ENCODE measurements at regions not wholly inside any gene's neighbourhood (a gene's known extent, or its start where the extent isn't known, plus 50 kb on each side); places are given as distances from the start of the nearest gene placed in this dataset.

DNA sequence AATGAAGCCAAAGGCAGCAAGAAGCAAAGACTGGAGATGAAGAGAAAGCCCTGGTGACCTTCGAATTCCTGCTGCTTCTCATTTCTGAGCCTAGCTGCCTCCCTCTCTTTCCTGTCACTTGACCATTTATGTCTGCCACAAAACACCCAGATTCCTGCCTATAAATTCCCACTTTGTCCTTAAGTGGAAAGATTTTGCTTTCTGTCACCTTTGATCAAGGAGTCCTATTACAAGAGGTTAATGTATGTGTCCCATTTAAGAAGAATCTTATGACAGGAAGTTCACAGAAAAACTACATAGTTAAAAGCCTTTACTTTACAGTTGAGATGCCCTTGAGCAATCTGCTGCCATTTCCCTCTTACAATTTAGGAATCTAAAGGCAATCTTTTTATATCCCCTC is 155.7 kb downstream of the GALC start:
- Mint-ChIP-seq H3K27ac (no peak overlapping the region), H3K4me1 (ENCODE audit: low read depth) (no peaks in the 10 kb centered on the region), H3K36me3 (ENCODE audit: low read depth) (no peaks in the 10 kb centered on the region), H3K27me3 (peaks cover 4% of the 10 kb centered on the region), H3K9me3 (no peaks in the 10 kb centered on the region), H3K4me3 (no peak overlapping the region)

DNA sequence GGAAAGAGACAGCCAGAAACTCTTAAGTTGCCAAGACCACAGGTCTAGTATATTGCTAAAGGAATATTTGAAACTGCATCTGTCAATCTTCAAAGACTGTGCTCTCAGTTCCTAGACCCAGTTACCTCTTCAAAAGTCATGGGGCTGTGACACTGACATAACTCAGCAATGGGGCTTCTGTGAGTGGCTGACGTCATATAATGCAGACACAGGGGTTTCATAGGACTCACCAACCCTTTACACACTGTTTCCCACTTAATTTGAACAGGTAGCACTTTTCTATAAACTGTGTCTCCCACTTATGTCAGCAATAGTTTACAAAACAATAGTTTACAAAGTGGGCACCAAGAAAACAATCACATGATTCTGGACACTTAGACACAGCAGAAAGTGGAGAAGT is 158.4 kb downstream of the GALC start:
- no peak overlapping the region for H3K27ac Mint-ChIP-seq
- no peaks in the 10 kb centered on the region for H3K9me3 Mint-ChIP-seq
- H3K36me3 Mint-ChIP-seq (ENCODE audit: low read depth) = no peaks in the 10 kb centered on the region
- peaks cover 17% of the 10 kb centered on the region for H3K27me3 Mint-ChIP-seq
- no peak overlapping the region for H3K4me3 Mint-ChIP-seq
- H3K4me1 Mint-ChIP-seq (ENCODE audit: low read depth) = no peaks in the 10 kb centered on the region

DNA sequence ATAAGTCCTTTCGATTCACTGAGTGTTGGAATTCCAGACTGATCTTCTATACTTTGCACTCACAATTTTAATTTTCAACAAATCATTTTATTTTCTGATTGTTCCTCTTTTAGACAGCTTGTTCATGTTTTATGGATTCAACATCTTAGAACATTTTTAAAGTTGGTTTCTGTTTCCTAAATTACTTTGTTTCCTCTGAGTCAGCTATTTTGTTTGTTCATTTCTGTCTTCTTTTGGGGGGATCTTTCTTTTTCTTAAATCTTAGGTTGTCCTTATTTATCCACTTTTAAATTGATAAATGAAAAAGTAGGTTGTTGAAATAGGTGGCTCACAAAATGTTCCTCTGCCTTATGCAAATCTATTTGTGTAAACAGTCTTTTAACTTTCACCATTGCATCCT is 160.0 kb downstream of the GALC start:
- H3K4me1 Mint-ChIP-seq (ENCODE audit: low read depth) = no peaks in the 10 kb centered on the region
- H3K9me3 Mint-ChIP-seq = no peaks in the 10 kb centered on the region
- no peaks in the 10 kb centered on the region for H3K36me3 Mint-ChIP-seq (ENCODE audit: low read depth)
- no peak overlapping the region for H3K4me3 Mint-ChIP-seq
- H3K27ac Mint-ChIP-seq = no peak overlapping the region
- peaks cover 21% of the 10 kb centered on the region for H3K27me3 Mint-ChIP-seq

DNA sequence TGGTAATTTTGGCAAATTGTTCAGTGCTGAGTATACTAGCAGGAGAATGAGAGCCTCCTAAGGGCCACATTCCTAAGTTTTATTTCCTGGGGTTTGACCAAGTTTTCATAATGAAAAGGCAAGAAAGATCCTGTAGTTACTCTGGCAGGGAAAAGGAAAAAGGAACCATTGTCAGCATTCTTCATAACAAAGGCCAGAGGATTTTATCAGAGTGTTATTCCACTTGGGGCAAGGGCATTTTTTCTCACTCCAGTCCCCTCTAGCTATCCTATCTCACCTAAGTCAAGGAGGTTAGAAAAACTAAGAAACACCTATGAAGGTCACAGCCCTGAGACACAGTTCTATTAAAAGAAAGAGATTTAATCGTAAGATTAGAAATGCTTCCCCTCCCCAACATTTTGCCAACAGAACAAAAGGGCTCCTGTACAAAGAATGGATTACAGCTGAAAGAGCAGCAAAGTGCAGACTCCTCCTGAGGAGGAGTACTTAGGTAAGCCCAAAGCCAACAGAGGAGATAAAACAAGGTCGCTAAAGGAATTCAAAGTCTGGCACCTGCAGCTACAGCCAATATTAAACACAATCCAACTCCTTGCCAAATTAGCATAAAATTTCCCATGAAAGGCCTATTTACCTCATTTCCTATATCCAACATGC is 162.4 kb downstream of the GALC start:
- no peaks in the 10 kb centered on the region for H3K9me3 Mint-ChIP-seq

DNA sequence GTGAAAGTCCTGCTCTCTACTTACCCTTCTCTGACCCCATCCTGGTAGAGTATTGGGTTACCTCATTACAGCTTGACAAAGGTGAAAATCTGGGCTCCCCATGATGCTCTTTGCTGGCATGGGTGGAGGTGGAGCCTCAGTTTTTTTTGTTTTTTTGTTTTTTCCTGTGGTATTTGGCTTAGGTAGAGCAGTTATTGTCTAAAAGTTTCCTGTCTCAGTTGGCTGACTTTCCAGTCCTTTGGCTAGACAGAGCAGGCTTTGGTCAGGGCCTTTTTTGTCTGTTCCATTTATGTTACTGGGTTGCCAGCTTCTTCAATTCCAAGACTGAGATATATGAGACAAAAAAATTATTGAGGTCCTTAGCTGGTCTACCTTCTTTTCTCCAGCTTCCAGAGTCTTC is 163.4 kb downstream of the GALC start:
- no peak overlapping the region for H3K4me3 Mint-ChIP-seq
- H3K9me3 Mint-ChIP-seq = no peaks in the 10 kb centered on the region
- no peak overlapping the region for H3K27ac Mint-ChIP-seq
- no peaks in the 10 kb centered on the region for H3K36me3 Mint-ChIP-seq (ENCODE audit: low read depth)
- no peaks in the 10 kb centered on the region for H3K4me1 Mint-ChIP-seq (ENCODE audit: low read depth)
- H3K27me3 Mint-ChIP-seq = peaks cover 22% of the 10 kb centered on the region

More for the DNA sequence above, 162.4 kb downstream of the GALC start:
- Mint-ChIP-seq H3K36me3 (ENCODE audit: low read depth) (no peaks in the 10 kb centered on the region), H3K27me3 (peaks cover 22% of the 10 kb centered on the region), H3K27ac (no peak overlapping the region), H3K4me1 (ENCODE audit: low read depth) (no peaks in the 10 kb centered on the region), H3K4me3 (no peak overlapping the region)

DNA sequence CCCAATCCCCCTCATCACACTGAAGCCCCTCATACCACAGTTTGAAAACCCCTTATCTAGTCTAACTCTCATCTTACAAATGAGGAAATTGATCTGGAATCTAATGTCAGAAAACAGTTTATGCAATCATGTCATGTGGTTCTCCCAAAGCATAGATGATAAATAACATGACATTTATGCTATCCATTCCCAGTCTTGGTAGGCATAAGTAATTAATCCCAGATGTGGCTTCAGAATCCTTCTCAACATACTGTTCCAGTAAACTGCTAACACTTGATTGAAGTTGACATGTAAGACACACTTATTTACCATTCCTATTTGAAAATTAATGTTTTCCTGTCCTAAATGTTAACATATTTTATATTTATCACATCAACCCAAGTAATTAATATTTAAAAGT is 168.7 kb downstream of the GALC start:
- H3K9me3 Mint-ChIP-seq = no peaks in the 10 kb centered on the region
- no peaks in the 10 kb centered on the region for H3K36me3 Mint-ChIP-seq (ENCODE audit: low read depth)
- H3K4me1 Mint-ChIP-seq (ENCODE audit: low read depth) = no peaks in the 10 kb centered on the region
- H3K27ac Mint-ChIP-seq = no peak overlapping the region
- no peak overlapping the region for H3K4me3 Mint-ChIP-seq
- H3K27me3 Mint-ChIP-seq = peaks cover 4% of the 10 kb centered on the region

DNA sequence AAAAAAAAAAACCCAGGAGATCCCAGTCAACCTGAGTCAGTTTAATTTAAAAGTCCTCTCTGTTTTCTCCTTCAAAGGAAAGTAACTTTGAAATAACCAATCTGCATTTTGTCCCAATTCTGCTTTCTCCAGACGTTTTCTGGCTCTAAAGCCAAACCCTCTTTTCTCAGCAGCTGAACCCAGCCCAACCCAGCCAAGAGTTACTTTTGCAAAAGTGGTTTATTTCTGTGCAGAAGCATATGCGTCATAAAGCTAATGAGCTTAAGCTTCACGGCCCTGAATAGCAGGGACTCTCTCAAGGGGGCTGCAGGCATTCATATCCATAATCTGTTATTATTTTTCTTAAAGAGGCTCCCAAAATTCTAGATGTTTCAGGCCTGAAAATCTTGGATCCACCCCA is 176.6 kb downstream of the GALC start:
- H3K27me3 Mint-ChIP-seq = peaks cover 18% of the 10 kb centered on the region
- H3K27ac Mint-ChIP-seq = no peak overlapping the region
- peaks cover 11% of the 10 kb centered on the region for H3K9me3 Mint-ChIP-seq
- H3K4me1 Mint-ChIP-seq (ENCODE audit: low read depth) = no peaks in the 10 kb centered on the region
- H3K36me3 Mint-ChIP-seq (ENCODE audit: low read depth) = no peaks in the 10 kb centered on the region
- H3K4me3 Mint-ChIP-seq = no peak overlapping the region

DNA sequence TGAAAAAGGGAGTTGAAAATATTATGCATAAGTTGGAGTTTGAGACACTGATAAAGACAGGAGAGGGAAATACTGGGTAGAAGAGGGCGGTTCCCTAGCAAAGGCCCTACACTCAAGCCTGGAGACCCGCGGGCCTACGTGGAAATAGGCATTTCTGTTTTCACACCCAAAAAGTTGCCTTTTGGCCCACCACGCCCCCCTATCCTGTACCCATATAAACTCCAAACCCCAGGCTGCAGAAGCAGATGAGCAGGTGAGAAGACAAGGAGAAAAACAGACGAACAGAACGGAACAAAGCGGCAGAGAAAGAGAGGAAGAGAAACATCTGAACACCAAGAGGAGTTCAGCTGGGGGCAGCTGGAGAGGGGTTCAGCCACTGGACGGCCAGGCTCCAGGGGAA is 177.9 kb downstream of the GALC start:
- H3K9me3 Mint-ChIP-seq = peaks cover 11% of the 10 kb centered on the region
- no peaks in the 10 kb centered on the region for H3K36me3 Mint-ChIP-seq (ENCODE audit: low read depth)
- H3K4me1 Mint-ChIP-seq (ENCODE audit: low read depth) = no peaks in the 10 kb centered on the region
- H3K27me3 Mint-ChIP-seq = peaks cover 18% of the 10 kb centered on the region
- no peak overlapping the region for H3K4me3 Mint-ChIP-seq
- no peak overlapping the region for H3K27ac Mint-ChIP-seq

DNA sequence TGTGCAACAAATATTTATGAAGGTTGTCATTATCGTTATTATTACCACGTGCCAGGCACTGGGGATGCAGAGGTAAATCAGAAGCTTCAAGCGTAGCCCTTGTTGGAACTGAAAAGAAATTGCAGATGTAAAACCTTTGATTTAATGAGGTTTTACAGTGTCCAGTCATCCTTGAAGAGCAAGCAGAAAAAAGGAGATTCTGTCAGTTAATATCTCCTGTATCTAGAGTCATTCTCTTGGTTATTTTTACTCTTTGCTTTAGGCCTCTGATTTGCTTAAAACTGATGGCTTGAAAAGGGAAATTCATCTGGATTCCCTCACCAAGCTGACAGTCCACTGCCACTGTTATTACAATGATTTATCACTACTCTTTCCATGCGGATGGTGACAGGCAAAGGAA is 179.3 kb downstream of the GALC start:
- H3K9me3 Mint-ChIP-seq = peaks cover 10% of the 10 kb centered on the region
- peaks cover 16% of the 10 kb centered on the region for H3K27me3 Mint-ChIP-seq
- no peak overlapping the region for H3K4me3 Mint-ChIP-seq
- H3K4me1 Mint-ChIP-seq (ENCODE audit: low read depth) = no peaks in the 10 kb centered on the region
- H3K36me3 Mint-ChIP-seq (ENCODE audit: low read depth) = no peaks in the 10 kb centered on the region
- no peak overlapping the region for H3K27ac Mint-ChIP-seq

DNA sequence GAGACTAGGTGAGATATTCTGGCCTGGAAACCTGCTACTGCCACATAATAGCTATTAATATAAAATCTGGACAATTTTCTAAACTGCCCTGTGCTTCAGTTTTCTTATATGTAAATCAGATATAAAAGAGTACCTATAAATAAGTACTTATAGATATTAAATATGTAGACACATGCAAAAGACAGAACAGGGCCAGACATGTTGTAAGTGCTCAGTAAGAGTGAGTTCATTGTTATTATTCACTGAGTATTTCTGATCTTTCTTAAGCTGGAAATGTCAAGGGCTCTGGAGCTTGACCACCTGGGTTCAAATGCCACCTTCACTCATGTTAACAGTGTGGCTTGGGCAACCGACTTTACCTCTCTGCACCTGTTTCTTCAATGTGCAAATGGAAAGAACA is 179.8 kb downstream of the GALC start:
- Mint-ChIP-seq H3K27me3 (peaks cover 12% of the 10 kb centered on the region), H3K27ac (no peak overlapping the region), H3K4me1 (ENCODE audit: low read depth) (no peaks in the 10 kb centered on the region), H3K36me3 (ENCODE audit: low read depth) (no peaks in the 10 kb centered on the region), H3K4me3 (no peak overlapping the region), H3K9me3 (peaks cover 5% of the 10 kb centered on the region)

DNA sequence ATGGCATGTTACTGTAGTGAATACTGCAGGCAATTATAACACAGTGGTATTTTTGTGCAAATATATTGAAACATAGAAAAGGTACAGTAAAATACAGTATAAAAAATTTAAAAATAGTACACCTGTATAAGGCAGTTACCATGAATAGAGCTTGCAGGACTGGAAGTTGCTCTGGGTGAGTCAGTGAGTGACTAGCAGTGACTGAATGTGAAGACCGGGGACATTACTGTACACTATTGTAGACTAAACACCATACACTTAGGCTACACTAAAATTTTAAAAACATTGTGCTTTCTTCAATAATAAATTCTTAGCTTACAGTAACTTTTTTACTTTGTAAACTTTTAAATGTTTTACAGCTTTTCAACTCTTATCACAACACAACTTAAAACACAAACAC is 181.7 kb downstream of the GALC start:
- no peak overlapping the region for H3K4me3 Mint-ChIP-seq
- H3K9me3 Mint-ChIP-seq = no peaks in the 10 kb centered on the region
- H3K27me3 Mint-ChIP-seq = peaks cover 5% of the 10 kb centered on the region
- H3K27ac Mint-ChIP-seq = no peak overlapping the region
- no peaks in the 10 kb centered on the region for H3K4me1 Mint-ChIP-seq (ENCODE audit: low read depth)
- no peaks in the 10 kb centered on the region for H3K36me3 Mint-ChIP-seq (ENCODE audit: low read depth)

DNA sequence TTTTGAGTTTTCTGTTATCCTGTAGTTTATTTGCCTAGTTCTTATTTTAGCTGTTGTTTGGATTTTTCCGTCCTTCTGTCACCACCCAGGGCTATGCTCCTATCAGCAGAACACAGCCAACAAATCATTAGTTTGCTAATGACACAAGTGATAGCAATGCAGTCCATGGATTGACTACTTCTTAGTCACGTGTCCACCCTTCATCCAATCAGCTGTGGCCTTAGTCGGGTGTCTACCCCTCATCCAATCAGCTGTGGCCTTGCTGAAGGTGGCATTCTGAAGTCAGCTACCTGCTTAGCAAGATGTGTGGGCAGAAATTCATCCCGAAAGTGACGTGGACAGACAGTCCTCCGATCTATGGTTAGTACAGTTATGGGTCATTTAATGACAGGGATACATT is 182.3 kb downstream of the GALC start:
- no peaks in the 10 kb centered on the region for H3K9me3 Mint-ChIP-seq

DNA sequence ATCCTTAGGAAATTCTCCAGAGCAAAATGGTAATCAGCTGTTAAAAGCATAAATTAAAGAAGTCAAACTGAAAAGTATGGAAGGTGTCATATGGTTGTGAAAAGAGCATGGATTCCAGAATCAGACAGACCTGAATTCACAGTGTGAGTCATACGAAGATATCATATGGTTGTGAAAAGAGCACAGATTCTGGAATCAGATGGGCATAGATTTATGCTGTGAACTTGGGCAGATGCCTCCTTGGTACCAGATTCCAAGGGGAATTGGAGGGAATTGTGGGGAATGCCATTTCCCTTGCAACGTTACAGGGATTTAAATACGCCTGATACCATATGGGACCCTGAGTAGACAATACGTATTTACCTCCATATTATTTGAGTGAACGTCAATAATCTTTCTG is 183.7 kb downstream of the GALC start:
- H3K4me1 Mint-ChIP-seq (ENCODE audit: low read depth) = no peaks in the 10 kb centered on the region
- no peak overlapping the region for H3K4me3 Mint-ChIP-seq
- H3K27me3 Mint-ChIP-seq = no peaks in the 10 kb centered on the region
- H3K36me3 Mint-ChIP-seq (ENCODE audit: low read depth) = no peaks in the 10 kb centered on the region
- no peaks in the 10 kb centered on the region for H3K9me3 Mint-ChIP-seq
- no peak overlapping the region for H3K27ac Mint-ChIP-seq

More for the DNA sequence above, 182.3 kb downstream of the GALC start:
- Mint-ChIP-seq H3K4me3 (no peak overlapping the region), H3K27ac (no peak overlapping the region), H3K36me3 (ENCODE audit: low read depth) (no peaks in the 10 kb centered on the region), H3K4me1 (ENCODE audit: low read depth) (no peaks in the 10 kb centered on the region), H3K27me3 (peaks cover 5% of the 10 kb centered on the region)

DNA sequence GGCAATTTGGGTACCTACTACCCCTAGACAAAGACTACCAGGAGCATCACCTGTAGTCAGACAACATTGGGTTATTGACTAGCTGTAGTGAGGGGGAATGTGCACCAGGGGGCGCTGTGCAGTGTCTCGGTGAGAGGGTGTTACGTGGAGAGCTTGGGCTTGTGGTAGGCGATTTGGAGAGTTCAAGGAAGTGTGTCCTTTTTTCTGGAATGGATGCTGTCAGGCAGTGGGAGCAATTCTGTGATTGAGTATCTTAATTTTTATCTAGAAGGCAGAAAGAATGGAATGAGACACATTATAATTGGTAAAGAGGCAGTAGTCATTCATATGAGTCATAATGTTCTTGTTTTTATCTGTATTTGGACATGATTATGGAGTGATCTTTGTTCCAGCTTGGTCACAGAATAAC is 187.7 kb downstream of the GALC start:
- peaks cover 6% of the 10 kb centered on the region for H3K27me3 Mint-ChIP-seq
- no peaks in the 10 kb centered on the region for H3K9me3 Mint-ChIP-seq
- H3K36me3 Mint-ChIP-seq (ENCODE audit: low read depth) = no peaks in the 10 kb centered on the region
- H3K4me3 Mint-ChIP-seq = no peak overlapping the region
- H3K4me1 Mint-ChIP-seq (ENCODE audit: low read depth) = no peaks in the 10 kb centered on the region
- H3K27ac Mint-ChIP-seq = no peak overlapping the region

DNA sequence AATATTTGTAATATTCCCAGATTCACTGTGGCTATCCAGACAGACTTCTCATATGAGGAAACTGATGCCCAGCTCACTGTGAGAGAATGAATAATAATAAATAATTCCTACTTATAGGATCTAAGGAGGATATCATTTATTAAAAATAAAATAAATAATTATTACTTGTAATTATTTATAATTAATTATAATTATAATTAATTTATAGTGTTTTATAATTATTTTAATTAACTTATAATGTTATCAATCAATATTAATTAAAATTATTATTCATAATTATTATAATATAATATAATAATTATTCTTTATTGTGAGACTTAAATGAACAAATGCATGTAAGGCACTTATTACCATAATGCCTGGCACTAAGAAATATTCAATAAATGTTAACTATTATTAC is 192.8 kb downstream of the GALC start:
- Mint-ChIP-seq H3K27ac (no peak overlapping the region), H3K4me1 (ENCODE audit: low read depth) (no peaks in the 10 kb centered on the region), H3K27me3 (peaks cover 9% of the 10 kb centered on the region), H3K36me3 (ENCODE audit: low read depth) (no peaks in the 10 kb centered on the region), H3K9me3 (no peaks in the 10 kb centered on the region), H3K4me3 (no peak overlapping the region)

DNA sequence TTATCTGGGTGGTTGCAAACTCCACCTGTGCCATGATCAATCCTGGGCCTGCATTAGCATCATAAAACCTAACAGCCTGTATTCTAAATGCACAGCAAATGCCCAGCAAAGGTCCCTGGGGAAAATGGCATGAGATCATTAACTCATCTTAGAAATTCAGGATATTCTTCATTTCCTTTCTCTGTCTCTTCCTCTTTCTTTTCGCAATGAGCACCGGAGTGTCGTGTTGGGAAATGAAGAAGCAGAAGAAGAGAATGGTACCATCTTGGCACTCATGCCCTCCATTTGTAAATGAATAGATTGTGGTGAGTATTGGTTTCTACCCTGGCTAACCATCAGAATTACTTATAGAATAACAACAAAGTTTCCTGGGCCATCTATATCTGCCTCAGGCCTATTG is 193.6 kb downstream of the GALC start:
- Mint-ChIP-seq H3K4me1 (ENCODE audit: low read depth) (no peaks in the 10 kb centered on the region), H3K27ac (no peak overlapping the region), H3K4me3 (no peak overlapping the region), H3K36me3 (ENCODE audit: low read depth) (no peaks in the 10 kb centered on the region), H3K9me3 (no peaks in the 10 kb centered on the region), H3K27me3 (peaks cover 11% of the 10 kb centered on the region)

Measured in stimulated activated naive CD8-positive, alpha-beta T cell treated with anti-CD3 and anti-CD28 coated beads, Interleukin-15, Interleukin-2, amounts not matched to agents 100 ng/mL and 50 ng/mL, for 24 hours (primary cell).